Nephron progenitor cell (in vitro differentiated cells): ENCODE measurements at regions not wholly inside any gene's neighbourhood (a gene's known extent, or its start where the extent isn't known, plus 50 kb on each side); places are given as distances from the start of the nearest gene placed in this dataset.
"Not testable (repeated sequence)": the region's sequence is repeated elsewhere in the genome, so short reads cannot be mapped to it uniquely, and the experiment has no call there.

Experiments used
- DNase-seq: peaks from one replicate; pipeline ENCODE4 v3.0.0; 2021
- H3K27ac Mint-ChIP-seq: 2 replicates; pipeline ENCODE4 v1.8.0; 2021; ENCODE audit warnings: mild to moderate bottlenecking, moderate library complexity, mixed read lengths
- H3K27me3 Mint-ChIP-seq: 2 replicates; pipeline ENCODE4 v1.8.0; 2021; ENCODE audit warnings: mild to moderate bottlenecking, low read depth, mixed read lengths; ENCODE audit not compliant: poor library complexity
- H3K36me3 Mint-ChIP-seq: 2 replicates; pipeline ENCODE4 v1.8.0; 2021; ENCODE audit warnings: low read depth, mixed read lengths
- H3K4me1 Mint-ChIP-seq: 2 replicates; pipeline ENCODE4 v1.8.0; 2021; ENCODE audit warnings: mixed read lengths
- H3K4me3 Mint-ChIP-seq: 2 replicates; pipeline ENCODE4 v1.8.0; 2021; ENCODE audit warnings: mild to moderate bottlenecking, moderate library complexity, mixed read lengths
- H3K9me3 Mint-ChIP-seq: 2 replicates; pipeline ENCODE4 v1.8.0; 2021; ENCODE audit warnings: mild to moderate bottlenecking, moderate library complexity, mixed read lengths
- TF ChIP-seq, protein P1 (sequence below): fragments of 200-600 bp; sonication (generic); IDR thresholded peaks from 2 replicates; pipeline ENCODE4 v1.5.0; 2021; ENCODE audit warnings: antibody characterized with exemption

DNA sequence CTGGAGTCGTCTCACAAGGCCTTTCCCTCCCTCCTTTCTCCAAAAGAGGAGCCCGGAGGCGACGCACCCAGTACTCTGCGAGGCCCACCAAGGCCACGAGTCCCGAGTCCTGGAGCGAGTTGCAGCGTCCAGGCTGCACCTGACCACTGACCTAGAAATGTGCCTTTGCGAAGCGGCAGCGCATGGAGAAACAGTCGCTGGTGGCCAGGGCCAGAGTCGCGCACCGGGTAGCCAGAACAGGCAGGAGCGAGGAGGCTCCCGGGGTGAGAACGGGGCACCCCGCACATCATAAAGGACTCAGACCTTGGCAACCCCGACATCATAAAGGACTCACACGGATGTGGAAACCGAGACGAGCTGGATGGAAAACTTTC, 318.4 kb downstream of the FAM72C start:
- no peak overlapping the region for H3K4me3 Mint-ChIP-seq
- no peak overlapping the region for H3K27ac Mint-ChIP-seq
- TF ChIP-seq, protein P1, sequence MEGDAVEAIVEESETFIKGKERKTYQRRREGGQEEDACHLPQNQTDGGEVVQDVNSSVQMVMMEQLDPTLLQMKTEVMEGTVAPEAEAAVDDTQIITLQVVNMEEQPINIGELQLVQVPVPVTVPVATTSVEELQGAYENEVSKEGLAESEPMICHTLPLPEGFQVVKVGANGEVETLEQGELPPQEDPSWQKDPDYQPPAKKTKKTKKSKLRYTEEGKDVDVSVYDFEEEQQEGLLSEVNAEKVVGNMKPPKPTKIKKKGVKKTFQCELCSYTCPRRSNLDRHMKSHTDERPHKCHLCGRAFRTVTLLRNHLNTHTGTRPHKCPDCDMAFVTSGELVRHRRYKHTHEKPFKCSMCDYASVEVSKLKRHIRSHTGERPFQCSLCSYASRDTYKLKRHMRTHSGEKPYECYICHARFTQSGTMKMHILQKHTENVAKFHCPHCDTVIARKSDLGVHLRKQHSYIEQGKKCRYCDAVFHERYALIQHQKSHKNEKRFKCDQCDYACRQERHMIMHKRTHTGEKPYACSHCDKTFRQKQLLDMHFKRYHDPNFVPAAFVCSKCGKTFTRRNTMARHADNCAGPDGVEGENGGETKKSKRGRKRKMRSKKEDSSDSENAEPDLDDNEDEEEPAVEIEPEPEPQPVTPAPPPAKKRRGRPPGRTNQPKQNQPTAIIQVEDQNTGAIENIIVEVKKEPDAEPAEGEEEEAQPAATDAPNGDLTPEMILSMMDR = no peak
- DNase-seq = no peak
- peaks cover 10% of the 10 kb centered on the region for H3K36me3 Mint-ChIP-seq
- H3K27me3 Mint-ChIP-seq = peaks cover 5% of the 10 kb centered on the region
- no peaks in the 10 kb centered on the region for H3K4me1 Mint-ChIP-seq
- H3K9me3 Mint-ChIP-seq = peaks cover 99% of the 10 kb centered on the region

DNA sequence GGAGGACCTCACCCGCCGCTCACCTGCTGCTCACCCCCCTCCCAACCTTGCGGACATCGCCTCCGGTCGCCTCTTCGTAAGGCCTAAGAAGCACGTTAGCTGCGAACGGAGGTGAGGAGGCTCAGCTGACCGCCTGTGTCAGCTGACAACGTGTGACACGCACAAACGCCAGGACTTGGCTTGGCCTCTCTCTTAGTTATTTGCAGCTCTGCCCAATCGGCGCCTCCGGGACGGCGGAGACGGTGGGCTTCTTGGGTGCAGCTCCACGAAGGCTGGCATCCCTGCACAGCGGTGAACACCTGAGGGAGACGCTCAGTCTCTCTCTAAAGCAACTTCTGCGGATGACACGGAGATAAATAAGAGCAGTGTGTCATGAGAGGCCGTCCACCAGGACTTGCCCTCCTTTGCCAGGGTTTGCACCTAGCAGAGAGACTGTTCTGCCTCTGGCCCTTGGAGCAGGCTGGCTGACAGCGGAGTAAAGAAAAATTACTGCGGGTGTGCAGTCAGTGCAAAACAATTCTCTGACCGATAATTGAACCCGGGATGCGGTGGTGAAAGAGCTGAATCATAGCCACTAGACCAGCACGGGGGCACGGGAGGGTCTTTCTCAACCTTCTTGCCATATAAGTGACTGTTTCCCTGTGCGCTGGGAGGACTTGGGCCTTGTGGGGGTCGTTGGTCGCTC, 318.9 kb downstream of the FAM72C start:
- Mint-ChIP-seq H3K27ac (no peak overlapping the region), H3K36me3 (peaks cover 10% of the 10 kb centered on the region), H3K9me3 (peaks cover 99% of the 10 kb centered on the region), H3K4me3 (no peak overlapping the region), H3K27me3 (peaks cover 5% of the 10 kb centered on the region), H3K4me1 (no peaks in the 10 kb centered on the region)
- no peak for DNase-seq
- TF ChIP-seq, protein P1 = no peak

DNA sequence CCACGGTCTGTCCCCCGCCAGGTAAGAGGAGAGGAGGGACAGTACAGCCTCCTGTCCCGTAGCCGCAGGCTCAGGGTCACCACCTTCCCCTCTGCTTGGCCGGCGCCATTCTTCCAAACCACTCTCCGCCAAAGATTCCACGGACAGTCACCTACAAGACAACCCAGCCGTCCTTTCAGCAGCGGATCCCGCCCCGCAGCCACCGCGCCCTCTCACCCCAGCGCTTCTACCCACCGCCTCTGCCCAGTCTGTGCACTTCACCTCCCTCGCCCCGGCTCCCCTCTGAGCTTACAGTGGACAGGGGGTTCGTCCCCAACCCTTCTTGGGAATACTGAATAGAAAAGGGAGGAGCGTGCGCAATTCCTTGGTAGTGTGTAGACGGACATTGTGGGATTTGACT, 319.6 kb downstream of the FAM72C start:
- DNase-seq = no peak
- peaks cover 5% of the 10 kb centered on the region for H3K27me3 Mint-ChIP-seq
- H3K9me3 Mint-ChIP-seq = peaks cover 98% of the 10 kb centered on the region
- no peak overlapping the region for H3K4me3 Mint-ChIP-seq
- TF ChIP-seq, protein P1 = no peak
- no peak overlapping the region for H3K27ac Mint-ChIP-seq
- no peaks in the 10 kb centered on the region for H3K4me1 Mint-ChIP-seq
- H3K36me3 Mint-ChIP-seq = peaks cover 10% of the 10 kb centered on the region

DNA sequence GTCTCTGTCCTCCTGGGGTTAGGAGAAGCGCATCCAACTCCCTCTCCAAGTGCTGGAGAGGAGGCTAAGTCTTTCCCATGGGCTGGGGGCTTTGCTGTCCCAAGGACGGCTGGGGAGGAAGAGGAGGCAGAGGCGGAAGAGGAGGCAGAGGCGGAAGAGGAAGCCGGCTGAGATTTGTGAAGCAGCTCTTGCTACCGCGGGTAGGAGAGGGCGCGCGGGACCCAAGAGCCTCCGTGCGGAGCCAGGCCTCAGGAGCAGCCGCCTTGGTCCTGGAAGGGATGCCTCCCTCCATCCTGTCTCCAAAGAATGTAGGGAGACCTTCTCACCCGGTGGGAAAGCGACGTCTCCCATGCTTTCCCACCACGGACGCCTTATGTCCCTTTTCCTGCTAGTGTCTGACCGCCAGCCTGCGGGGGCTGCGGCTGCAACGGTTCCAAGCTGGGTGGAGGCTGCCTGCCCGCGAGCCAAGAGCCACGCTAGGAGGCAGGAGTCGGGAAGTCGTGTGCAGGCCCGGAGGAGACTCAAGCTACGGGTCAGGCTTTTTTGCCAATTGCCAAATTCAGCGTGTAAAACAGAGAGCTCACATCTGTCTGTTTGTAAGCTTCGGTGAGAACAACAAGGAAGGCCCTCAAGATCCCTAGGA, 320.3 kb downstream of the FAM72C start:
- peaks cover 10% of the 10 kb centered on the region for H3K36me3 Mint-ChIP-seq
- TF ChIP-seq, protein P1 = no peak
- H3K27ac Mint-ChIP-seq = no peak overlapping the region
- peaks cover 98% of the 10 kb centered on the region for H3K9me3 Mint-ChIP-seq
- peaks cover 5% of the 10 kb centered on the region for H3K27me3 Mint-ChIP-seq
- no peaks in the 10 kb centered on the region for H3K4me1 Mint-ChIP-seq
- H3K4me3 Mint-ChIP-seq = no peak overlapping the region
- DNase-seq = no peak

DNA sequence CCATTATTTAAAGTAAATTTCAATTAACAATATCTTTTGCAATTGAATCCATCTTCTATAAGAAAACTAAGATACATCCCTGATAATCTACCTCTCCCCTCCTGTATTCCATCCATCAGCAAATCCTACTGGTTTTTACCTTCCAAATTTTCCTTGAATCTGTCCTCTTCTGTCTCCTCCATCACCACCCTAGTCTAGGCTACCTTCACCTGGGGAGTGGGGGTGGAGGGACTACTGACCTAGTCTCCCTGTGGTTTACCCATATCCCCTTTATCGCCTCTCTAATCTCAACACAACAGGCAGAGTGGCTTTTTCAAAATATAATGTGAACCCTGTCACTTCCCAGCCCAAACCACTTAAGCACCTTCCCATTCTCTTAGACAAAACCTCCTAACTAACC, 327.8 kb downstream of the FAM72C start:
- not testable (repeated sequence) for H3K4me3 Mint-ChIP-seq, H3K4me1 Mint-ChIP-seq, H3K36me3 Mint-ChIP-seq, H3K27me3 Mint-ChIP-seq, H3K27ac Mint-ChIP-seq, DNase-seq
- H3K9me3 Mint-ChIP-seq = peaks cover 79% of the 10 kb centered on the region

DNA sequence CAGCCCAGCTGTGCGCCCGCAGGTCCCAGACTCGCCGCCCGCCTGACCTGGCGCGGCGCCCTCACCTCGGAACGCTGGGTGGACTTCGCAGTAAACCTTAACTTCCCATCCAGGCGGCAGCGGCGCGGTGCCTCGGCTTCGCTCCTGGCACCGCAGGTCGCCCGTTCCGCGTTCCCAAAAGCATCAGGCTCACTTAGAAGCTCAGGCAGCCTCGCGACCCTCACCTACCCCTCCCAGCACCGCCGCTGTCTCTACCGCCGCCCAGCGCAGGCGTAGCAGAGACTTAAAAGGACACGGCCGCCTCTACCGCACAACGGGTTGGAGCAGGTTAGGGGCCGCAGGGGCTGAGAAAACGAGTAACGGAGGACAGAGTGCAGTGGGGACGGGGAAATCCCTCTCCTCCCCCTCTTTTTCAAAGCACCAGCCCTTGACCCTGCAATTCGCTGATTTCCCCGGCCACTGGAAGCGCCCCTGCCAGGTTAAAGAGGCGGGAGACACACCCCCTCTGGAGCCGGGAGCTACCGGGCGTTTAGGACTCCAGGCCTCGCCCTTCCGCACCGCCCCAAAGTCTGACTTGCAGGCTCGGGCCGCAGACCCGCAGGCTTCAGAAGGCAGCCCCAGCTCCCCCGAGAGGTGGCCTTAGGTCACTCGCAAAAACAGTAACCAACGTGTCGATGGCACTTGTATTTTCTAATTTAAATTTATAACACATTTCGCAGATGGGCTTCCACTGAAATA, 328.5 kb downstream of the FAM72C start:
- TF ChIP-seq, protein P1 = no peak
- Mint-ChIP-seq H3K36me3 (peaks cover 7% of the 10 kb centered on the region), H3K4me3 (no peak overlapping the region), H3K4me1 (no peaks in the 10 kb centered on the region), H3K27me3 (no peaks in the 10 kb centered on the region), H3K27ac (no peak overlapping the region), H3K9me3 (peaks cover 72% of the 10 kb centered on the region)
- DNase-seq = no peak
